ENCODE measurements at regions not wholly inside any gene's neighbourhood (a gene's known extent, or its start where the extent isn't known, plus 50 kb on each side); places are given as distances from the start of the nearest gene placed in this dataset.
"Not testable (repeated sequence)": the region's sequence is repeated elsewhere in the genome, so short reads cannot be mapped to it uniquely, and the experiment has no call there.

DNA sequence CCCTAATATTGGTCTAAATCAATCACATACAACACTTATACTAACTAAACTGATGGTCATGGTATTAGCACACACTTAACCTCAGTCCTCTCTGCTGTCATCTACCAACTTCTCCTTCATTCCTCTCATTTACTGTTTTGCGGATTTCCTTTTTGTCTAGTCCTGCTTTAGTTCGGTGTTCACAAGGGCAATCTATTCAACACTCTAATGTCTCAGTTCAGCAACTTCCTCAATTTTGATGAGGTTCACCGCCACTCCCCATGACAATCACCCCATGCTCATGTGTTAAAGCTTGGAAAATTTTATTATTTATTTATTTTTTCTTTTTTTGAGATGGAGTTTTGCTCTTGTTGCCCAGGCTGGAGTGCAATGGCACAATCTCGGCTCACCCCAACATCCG, 301.1 kb downstream of the PTPRC start:
- H3K9me3 ChIP-seq (ENCODE audit: control insufficient read depth, low read depth, low read length): no peaks in the 10 kb centered on the region
- H3K27me3 ChIP-seq (ENCODE audit: control insufficient read depth, insufficient read depth, low read length): no peaks in the 10 kb centered on the region
- H3K4me3 ChIP-seq (ENCODE audit: low read length): no peak overlapping the region
- DNase-seq: no peak
- H3K36me3 ChIP-seq (ENCODE audit: control insufficient read depth, insufficient read depth, low read length): no peaks in the 10 kb centered on the region
- no peaks in the 10 kb centered on the region for H3K4me1 ChIP-seq (ENCODE audit: control insufficient read depth, insufficient read depth, low read length)
- 94% methylated on average over 2 of the region's 5 CpGs for WGBS (ENCODE audit: insufficient coverage, low lambda C conversion rate)
- H3K27ac ChIP-seq (ENCODE audit: low read length): no peak overlapping the region

DNA sequence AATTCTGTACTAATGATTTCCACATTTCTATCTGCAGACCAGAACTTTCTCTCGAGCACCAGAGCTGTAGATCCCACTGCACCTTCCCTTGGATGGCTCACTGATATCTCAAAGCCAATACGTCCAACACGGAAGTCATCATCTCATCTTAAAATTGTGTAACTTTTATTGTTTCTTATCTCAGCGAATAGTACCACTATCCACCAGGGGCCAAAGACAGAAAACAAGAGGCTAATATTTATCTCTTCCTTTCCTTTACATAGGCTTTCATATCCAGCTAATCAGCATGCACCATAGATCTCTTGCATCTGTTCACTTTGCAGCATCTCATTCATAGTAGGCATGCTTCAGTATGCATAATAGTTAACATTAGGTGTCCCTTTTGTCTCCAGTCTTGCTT, 303.6 kb downstream of the PTPRC start:
- 67% methylated on average over 1 of the region's 4 CpGs for WGBS (ENCODE audit: insufficient coverage, low lambda C conversion rate)
- no peaks in the 10 kb centered on the region for H3K36me3 ChIP-seq (ENCODE audit: control insufficient read depth, insufficient read depth, low read length)

DNA sequence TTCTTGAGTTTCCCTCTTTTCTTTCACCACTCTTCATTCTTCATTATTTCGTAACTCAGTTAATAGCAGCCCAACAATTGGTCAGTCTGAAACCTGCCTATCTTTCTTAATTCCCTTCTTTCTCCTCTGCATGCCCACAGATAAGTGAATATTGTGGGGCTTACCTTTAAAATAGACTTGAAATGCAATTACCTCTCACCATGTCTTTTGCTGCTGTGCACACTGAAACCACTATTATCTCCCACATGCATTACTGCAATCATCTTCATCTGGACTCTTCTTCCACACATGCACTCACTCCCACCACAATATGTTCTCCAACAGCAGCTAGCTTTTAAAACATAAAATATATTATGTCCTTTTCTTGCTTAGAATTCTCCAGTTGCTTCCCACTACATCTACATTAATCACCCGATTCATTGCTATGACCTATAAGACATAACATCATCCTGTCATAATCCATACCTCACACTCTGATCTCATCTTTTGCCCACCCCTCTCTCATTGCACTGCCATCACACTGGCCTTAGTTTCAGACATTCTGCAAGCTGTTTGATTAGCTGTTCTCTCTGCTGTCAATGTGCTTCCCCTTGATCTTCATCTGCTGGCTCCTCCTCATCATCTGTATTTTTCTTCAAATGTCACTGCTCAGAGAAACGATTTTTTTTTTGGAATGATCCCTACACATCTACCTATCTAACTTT, 304.8 kb downstream of the PTPRC start:
- WGBS (ENCODE audit: insufficient coverage, low lambda C conversion rate): 83% methylated on average over 3 of the region's 3 CpGs
- no peak overlapping the region for H3K27ac ChIP-seq (ENCODE audit: low read length)
- H3K36me3 ChIP-seq (ENCODE audit: control insufficient read depth, insufficient read depth, low read length): no peaks in the 10 kb centered on the region
- no peak for DNase-seq
- H3K4me3 ChIP-seq (ENCODE audit: low read length): no peak overlapping the region
- no peaks in the 10 kb centered on the region for H3K27me3 ChIP-seq (ENCODE audit: control insufficient read depth, insufficient read depth, low read length)
- no peaks in the 10 kb centered on the region for H3K4me1 ChIP-seq (ENCODE audit: control insufficient read depth, insufficient read depth, low read length)
- H3K9me3 ChIP-seq (ENCODE audit: control insufficient read depth, low read depth, low read length): no peaks in the 10 kb centered on the region

More for the DNA sequence above, 303.6 kb downstream of the PTPRC start:
- no peaks in the 10 kb centered on the region for H3K4me1 ChIP-seq (ENCODE audit: control insufficient read depth, insufficient read depth, low read length)
- no peaks in the 10 kb centered on the region for H3K27me3 ChIP-seq (ENCODE audit: control insufficient read depth, insufficient read depth, low read length)
- H3K4me3 ChIP-seq (ENCODE audit: low read length): no peak overlapping the region
- no peak overlapping the region for H3K27ac ChIP-seq (ENCODE audit: low read length)
- H3K9me3 ChIP-seq (ENCODE audit: control insufficient read depth, low read depth, low read length): no peaks in the 10 kb centered on the region
- DNase-seq: no peak

DNA sequence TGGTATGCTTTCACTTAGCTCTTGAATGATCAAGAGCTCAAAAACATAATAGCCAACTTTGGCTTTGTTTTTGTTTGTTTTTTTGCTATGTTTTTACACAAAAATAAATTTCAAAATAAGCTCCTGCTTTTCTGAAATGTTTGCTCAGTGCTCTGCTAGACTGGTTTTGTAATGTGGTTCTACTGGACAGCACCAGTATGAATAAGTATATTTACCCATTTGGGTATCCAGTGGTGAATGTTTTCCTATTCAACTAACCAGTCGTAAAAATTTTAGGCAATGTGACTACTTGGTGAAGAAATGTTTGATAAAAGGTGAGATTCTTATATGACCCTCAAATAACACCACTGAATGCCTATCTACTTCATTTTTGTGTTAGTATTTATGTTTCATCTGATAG, 308.6 kb downstream of the PTPRC start:
- no CpG with 5 or more reads among the region's 1 CpG for WGBS (ENCODE audit: insufficient coverage, low lambda C conversion rate)
- Histone ChIP-seq H3K4me1 (ENCODE audit: control insufficient read depth, insufficient read depth, low read length) (no peaks in the 10 kb centered on the region), H3K27me3 (ENCODE audit: control insufficient read depth, insufficient read depth, low read length) (no peaks in the 10 kb centered on the region), H3K36me3 (ENCODE audit: control insufficient read depth, insufficient read depth, low read length) (no peaks in the 10 kb centered on the region), H3K9me3 (ENCODE audit: control insufficient read depth, low read depth, low read length) (peaks cover 4% of the 10 kb centered on the region), H3K27ac (ENCODE audit: low read length) (no peak overlapping the region), H3K4me3 (ENCODE audit: low read length) (no peak overlapping the region)
- DNase-seq: no peak

DNA sequence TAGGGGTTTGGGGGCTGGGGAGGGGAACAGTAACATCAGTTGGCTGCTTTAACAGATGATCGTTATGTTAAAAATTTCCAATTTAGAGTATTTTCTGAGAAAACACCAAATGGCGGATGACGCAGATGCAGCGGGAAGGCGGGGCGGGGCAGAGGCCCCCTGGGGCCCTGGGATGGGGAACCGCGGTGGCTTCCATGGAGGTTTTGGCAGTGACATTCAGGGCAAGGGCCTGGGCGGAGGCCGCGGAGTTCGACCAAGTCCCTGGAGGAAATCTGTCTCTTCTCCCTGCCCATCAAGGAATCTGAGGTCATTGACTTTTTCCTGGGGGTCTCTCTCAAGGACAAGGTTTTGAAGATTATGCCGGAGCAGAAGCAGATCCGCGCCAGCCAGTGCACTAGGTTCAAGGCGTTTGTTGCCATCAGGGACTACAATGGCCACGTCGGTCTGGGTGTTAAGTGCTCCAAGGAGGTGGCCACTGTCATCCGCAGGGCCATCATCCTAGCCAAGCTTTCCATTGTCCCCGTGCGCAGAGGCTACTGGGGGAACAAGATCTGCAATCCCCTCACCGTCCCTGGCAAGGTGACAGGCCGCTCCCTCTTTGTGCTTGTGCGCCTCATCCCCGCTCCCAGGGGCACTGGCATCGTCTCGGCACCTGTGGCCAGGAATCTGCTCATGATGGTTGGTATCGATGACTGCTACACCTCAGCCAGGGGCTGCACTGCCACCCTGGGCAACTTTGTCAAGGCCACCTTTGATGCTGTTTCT, 310.2 kb downstream of the PTPRC start:
- WGBS (ENCODE audit: insufficient coverage, low lambda C conversion rate): 94% methylated on average over 6 of the region's 28 CpGs
- Histone ChIP-seq H3K27me3 (ENCODE audit: control insufficient read depth, insufficient read depth, low read length) (no peaks in the 10 kb centered on the region), H3K4me1 (ENCODE audit: control insufficient read depth, insufficient read depth, low read length) (no peaks in the 10 kb centered on the region), H3K36me3 (ENCODE audit: control insufficient read depth, insufficient read depth, low read length) (no peaks in the 10 kb centered on the region), H3K27ac (ENCODE audit: low read length) (no peak overlapping the region), H3K9me3 (ENCODE audit: control insufficient read depth, low read depth, low read length) (peaks cover 4% of the 10 kb centered on the region), H3K4me3 (ENCODE audit: low read length) (no peak overlapping the region)
- DNase-seq: no peak

DNA sequence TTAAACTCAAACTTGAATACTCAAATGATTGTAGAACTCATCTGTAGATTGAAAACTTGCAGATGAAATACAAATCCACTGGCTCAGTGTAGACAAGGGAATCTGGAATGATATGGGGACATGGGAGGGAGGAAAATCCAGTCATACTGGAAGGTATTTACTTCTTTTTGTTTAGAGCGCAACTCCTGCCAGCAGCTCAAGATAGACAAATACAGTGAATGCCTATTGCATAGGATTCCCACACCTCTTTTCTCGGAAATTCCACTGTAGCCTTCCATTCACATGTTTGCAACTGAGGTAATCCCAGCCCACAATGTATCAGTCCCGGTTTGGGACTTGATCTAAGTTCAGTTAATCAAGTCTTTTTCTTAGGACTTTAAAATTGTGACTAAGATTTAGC, 311.2 kb downstream of the PTPRC start:
- Histone ChIP-seq H3K27ac (ENCODE audit: low read length) (no peak overlapping the region), H3K4me1 (ENCODE audit: control insufficient read depth, insufficient read depth, low read length) (no peaks in the 10 kb centered on the region), H3K9me3 (ENCODE audit: control insufficient read depth, low read depth, low read length) (peaks cover 4% of the 10 kb centered on the region), H3K27me3 (ENCODE audit: control insufficient read depth, insufficient read depth, low read length) (no peaks in the 10 kb centered on the region), H3K36me3 (ENCODE audit: control insufficient read depth, insufficient read depth, low read length) (no peaks in the 10 kb centered on the region), H3K4me3 (ENCODE audit: low read length) (no peak overlapping the region)
- 100% methylated on average over 3 of the region's 3 CpGs for WGBS (ENCODE audit: insufficient coverage, low lambda C conversion rate)
- DNase-seq: no peak

DNA sequence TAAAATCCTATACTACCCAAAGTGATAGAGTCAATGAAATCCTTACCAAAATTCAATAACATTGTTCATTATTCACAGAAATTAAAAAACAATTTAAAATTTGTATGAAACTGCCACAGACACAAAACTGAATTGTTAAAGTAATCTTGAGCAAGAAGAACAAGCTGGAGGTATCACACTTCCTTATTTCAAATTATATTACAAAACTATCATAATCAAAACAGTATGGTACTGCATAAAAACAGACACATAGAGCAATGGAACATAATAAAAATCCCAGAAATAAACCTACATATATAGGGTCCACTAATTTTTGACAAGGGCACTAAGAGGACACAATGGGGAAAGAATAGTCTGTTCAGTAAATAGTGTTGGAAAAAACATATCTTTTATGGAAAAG, 316.2 kb downstream of the PTPRC start:
- no peak for DNase-seq
- H3K9me3 ChIP-seq (ENCODE audit: control insufficient read depth, low read depth, low read length): peaks cover 5% of the 10 kb centered on the region

DNA sequence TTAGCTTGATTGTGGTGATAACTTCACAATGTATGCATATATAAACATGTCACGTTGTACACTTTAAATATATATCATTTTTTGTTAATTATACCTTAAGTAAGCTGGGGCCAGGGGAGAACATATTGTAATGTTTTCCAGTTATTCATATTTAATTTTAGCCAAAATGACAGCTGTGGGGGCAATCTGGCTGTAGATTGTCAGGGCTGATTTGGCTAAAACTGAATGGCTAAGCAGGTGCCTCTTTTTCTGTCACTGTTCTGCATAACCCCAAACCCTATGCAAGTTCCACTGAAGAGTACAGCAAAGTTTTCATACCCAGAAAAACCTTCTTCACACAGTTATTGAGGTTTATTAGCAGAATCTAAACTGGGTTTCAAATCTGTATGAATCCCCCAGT, 318.2 kb downstream of the PTPRC start:
- H3K36me3 ChIP-seq (ENCODE audit: control insufficient read depth, insufficient read depth, low read length): no peaks in the 10 kb centered on the region
- no peak overlapping the region for H3K27ac ChIP-seq (ENCODE audit: low read length)
- WGBS (ENCODE audit: insufficient coverage, low lambda C conversion rate): 60% methylated on average over 1 of the region's 1 CpG
- no peak overlapping the region for H3K4me3 ChIP-seq (ENCODE audit: low read length)
- no peak for DNase-seq
- H3K4me1 ChIP-seq (ENCODE audit: control insufficient read depth, insufficient read depth, low read length): no peaks in the 10 kb centered on the region
- H3K27me3 ChIP-seq (ENCODE audit: control insufficient read depth, insufficient read depth, low read length): no peaks in the 10 kb centered on the region
- H3K9me3 ChIP-seq (ENCODE audit: control insufficient read depth, low read depth, low read length): peaks cover 5% of the 10 kb centered on the region

More for the DNA sequence above, 316.2 kb downstream of the PTPRC start:
- Histone ChIP-seq H3K36me3 (ENCODE audit: control insufficient read depth, insufficient read depth, low read length) (no peaks in the 10 kb centered on the region), H3K4me3 (ENCODE audit: low read length) (no peak overlapping the region), H3K27ac (ENCODE audit: low read length) (no peak overlapping the region), H3K27me3 (ENCODE audit: control insufficient read depth, insufficient read depth, low read length) (no peaks in the 10 kb centered on the region), H3K4me1 (ENCODE audit: control insufficient read depth, insufficient read depth, low read length) (no peaks in the 10 kb centered on the region)

DNA sequence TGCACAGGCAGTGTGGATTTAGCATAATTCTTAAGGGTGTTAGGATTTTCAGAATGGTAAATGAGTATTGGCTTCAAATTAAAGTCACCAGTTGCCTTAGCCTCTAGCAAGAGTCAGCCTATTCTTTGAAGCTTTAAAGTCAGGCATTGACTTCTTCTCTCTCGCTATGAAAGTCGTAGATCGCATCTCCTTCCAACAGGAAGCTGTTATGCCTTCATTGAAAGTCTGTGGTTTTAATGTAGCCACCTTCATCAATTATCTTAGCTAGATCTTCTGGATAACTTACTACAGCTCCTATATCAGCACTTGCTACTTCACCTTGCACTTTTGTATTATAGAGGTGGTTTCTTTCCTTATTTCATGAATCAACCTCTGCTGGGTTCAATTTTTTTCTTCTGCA, 320.2 kb downstream of the PTPRC start:
- no peaks in the 10 kb centered on the region for H3K4me1 ChIP-seq (ENCODE audit: control insufficient read depth, insufficient read depth, low read length)
- DNase-seq: no peak
- no peaks in the 10 kb centered on the region for H3K27me3 ChIP-seq (ENCODE audit: control insufficient read depth, insufficient read depth, low read length)
- peaks cover 5% of the 10 kb centered on the region for H3K9me3 ChIP-seq (ENCODE audit: control insufficient read depth, low read depth, low read length)
- WGBS (ENCODE audit: insufficient coverage, low lambda C conversion rate): 81% methylated on average over 3 of the region's 3 CpGs
- no peak overlapping the region for H3K4me3 ChIP-seq (ENCODE audit: low read length)
- H3K27ac ChIP-seq (ENCODE audit: low read length): no peak overlapping the region
- H3K36me3 ChIP-seq (ENCODE audit: control insufficient read depth, insufficient read depth, low read length): no peaks in the 10 kb centered on the region

DNA sequence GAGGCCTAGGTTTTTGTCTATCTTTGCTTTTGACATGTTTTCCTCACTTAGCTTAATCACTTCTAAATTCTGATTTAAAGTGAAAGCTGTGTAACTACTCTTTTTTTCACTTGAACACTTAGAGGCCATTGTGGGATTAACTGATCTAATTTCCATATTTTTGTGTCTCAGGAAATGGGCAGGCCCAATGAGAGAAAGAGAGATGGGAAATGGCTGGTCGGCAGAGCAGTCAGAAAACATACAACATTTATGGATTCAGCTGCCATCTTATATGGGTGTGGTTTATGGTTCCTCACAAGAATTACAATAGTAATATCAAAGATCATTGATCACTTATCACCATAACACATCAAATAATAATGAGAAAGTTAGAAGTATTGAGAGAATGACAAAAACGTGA, 320.8 kb downstream of the PTPRC start:
- Histone ChIP-seq H3K36me3 (ENCODE audit: control insufficient read depth, insufficient read depth, low read length) (no peaks in the 10 kb centered on the region), H3K27me3 (ENCODE audit: control insufficient read depth, insufficient read depth, low read length) (no peaks in the 10 kb centered on the region), H3K9me3 (ENCODE audit: control insufficient read depth, low read depth, low read length) (peaks cover 5% of the 10 kb centered on the region), H3K4me1 (ENCODE audit: control insufficient read depth, insufficient read depth, low read length) (no peaks in the 10 kb centered on the region), H3K4me3 (ENCODE audit: low read length) (no peak overlapping the region), H3K27ac (ENCODE audit: low read length) (no peak overlapping the region)
- 100% methylated on average over 1 of the region's 2 CpGs for WGBS (ENCODE audit: insufficient coverage, low lambda C conversion rate)
- no peak for DNase-seq

DNA sequence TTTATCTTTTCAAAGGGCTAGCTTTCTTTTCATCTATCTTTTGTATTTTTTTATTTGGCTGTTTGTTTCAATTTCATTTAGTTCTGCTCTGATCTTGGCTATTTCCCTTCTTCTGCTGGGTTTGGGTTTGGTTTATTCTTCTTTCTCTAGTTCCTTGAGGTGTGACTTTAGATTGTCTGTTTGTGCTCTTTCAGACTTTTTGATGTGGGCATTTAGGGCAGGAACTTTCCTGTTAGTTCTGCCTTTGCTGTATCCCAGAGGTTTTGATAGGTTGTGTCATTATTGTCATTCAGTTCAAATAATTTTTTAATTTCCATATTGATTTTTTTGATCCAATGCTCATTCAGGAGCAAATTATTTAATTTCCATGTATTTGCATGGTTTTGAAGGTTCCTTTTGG, 325.0 kb downstream of the PTPRC start:
- not testable (repeated sequence) for H3K36me3 ChIP-seq (ENCODE audit: control insufficient read depth, insufficient read depth, low read length); H3K9me3 ChIP-seq (ENCODE audit: control insufficient read depth, low read depth, low read length); H3K4me1 ChIP-seq (ENCODE audit: control insufficient read depth, insufficient read depth, low read length); H3K4me3 ChIP-seq (ENCODE audit: low read length); DNase-seq; H3K27ac ChIP-seq (ENCODE audit: low read length); H3K27me3 ChIP-seq (ENCODE audit: control insufficient read depth, insufficient read depth, low read length)
